Activated CD4-positive, alpha-beta memory T cell treated with anti-CD3 and anti-CD28 coated beads for 36 hours (primary cell): ENCODE measurements at regions not wholly inside any gene's neighbourhood (a gene's known extent, or its start where the extent isn't known, plus 50 kb on each side); places are given as distances from the start of the nearest gene placed in this dataset.

ENCODE experiments used
- CTCF ChIA-PET: fragments of 350-600 bp; sonication (Branson Sonifier 250); formaldehyde crosslinking; loops from one replicate; lab custom pipeline; 2021; ENCODE audit warnings: antibody characterized with exemption, inconsistent platforms; lab: Charles Lee
- POLR2A ChIA-PET: fragments of 350-600 bp; sonication (Branson Sonifier 250); formaldehyde crosslinking; loops from one replicate; lab custom pipeline; 2021; ENCODE audit warnings: antibody characterized with exemption; lab: Charles Lee
- DNase-seq: peaks from one replicate; pipeline ENCODE4 v3.0.0-alpha.2; 2020
- H3K27ac Mint-ChIP-seq: one replicate; pipeline ENCODE4 v1.8.0; 2021; ENCODE audit warnings: mixed read lengths
- H3K27me3 Mint-ChIP-seq: one replicate; pipeline ENCODE4 v1.8.0; 2021; ENCODE audit warnings: mixed read lengths
- H3K36me3 Mint-ChIP-seq: one replicate; pipeline ENCODE4 v1.8.0; 2021; ENCODE audit warnings: mixed read lengths
- H3K4me1 Mint-ChIP-seq: one replicate; pipeline ENCODE4 v1.8.0; 2021; ENCODE audit warnings: low read depth, mixed read lengths
- H3K4me3 Mint-ChIP-seq: one replicate; pipeline ENCODE4 v1.8.0; 2021; ENCODE audit warnings: mild to moderate bottlenecking, mixed read lengths
- H3K9me3 Mint-ChIP-seq: one replicate; pipeline ENCODE4 v1.8.0; 2021; ENCODE audit warnings: mixed read lengths
- intact Hi-C: fragments of 100-400 bp; cut with micrococcal nuclease; formaldehyde crosslinking; loops from one replicate; pipeline ENCODE4 v1.15.1; 2023

DNA sequence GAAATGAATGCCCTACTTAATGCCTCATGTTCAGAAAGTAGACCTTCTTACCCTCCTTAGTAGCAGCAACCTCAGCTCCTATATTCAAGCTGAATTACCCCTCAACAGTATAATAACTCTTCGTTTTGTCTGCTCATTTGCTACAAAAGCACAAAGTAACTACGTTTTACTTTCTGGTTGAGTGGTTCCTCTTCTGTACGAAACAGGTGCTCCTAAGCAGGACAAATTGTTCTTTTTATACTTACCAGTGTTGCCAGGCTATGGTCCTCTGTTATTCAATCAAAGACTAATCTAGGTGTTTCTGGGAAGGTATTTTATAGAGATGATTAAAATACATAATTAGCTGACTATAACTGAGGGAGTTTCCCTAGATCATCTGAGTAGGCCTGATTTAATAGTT lies 484.2 kb upstream of the ADAMTS5 start:
- Mint-ChIP-seq H3K9me3 (no peaks in the 10 kb centered on the region), H3K27me3 (no peaks in the 10 kb centered on the region), H3K27ac (no peak overlapping the region), H3K36me3 (no peaks in the 10 kb centered on the region), H3K4me1 (no peaks in the 10 kb centered on the region), H3K4me3 (no peak overlapping the region)
- intact Hi-C loops = no loop called here
- no peak for DNase-seq
- CTCF ChIA-PET = no interaction called here
- POLR2A ChIA-PET = no interaction called here

DNA sequence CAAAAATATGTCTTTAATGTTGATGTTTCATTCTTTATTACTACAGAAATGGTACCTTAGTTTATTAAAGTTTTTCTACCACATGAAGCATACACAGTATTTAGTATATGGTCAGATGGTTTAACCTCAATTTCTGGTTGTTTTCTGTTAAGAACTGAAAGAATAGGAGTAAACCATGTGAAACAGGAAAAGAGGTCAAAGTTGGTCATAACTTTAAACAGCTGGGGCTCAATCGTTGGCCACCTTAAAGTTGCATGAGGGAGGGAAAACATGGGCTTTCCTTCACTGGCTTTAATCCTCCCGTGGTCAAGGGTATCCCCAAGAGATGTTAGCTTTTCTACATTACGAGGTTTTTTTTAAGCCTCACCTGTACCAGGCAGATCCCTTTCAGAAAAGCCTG lies 483.3 kb upstream of the ADAMTS5 start:
- POLR2A ChIA-PET = no interaction called here
- Mint-ChIP-seq H3K27ac (no peak overlapping the region), H3K27me3 (no peaks in the 10 kb centered on the region), H3K4me1 (no peaks in the 10 kb centered on the region), H3K36me3 (no peaks in the 10 kb centered on the region), H3K4me3 (no peak overlapping the region), H3K9me3 (peaks cover 1% of the 10 kb centered on the region)
- intact Hi-C loops = no loop called here
- CTCF ChIA-PET = no interaction called here
- DNase-seq = no peak

DNA sequence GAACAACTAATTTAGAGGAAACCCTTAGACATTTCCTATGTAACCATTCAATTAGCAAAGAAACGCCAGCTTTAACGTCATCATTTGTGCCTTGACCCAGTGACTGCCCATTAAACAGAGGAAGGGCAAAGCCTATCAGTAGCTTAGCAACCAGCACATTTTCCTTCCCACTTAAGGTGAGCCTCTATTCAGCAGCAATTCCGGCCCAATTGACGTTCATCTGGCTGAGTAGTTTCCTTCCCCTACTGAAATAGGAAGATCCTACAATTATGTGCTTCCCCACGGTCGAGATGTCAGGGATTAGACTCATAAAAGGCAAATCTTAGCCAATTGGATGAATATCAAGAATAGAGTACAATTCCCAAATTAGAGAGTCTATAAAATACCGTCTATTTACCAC lies 482.1 kb upstream of the ADAMTS5 start:
- Mint-ChIP-seq H3K4me3 (no peak overlapping the region), H3K27me3 (no peaks in the 10 kb centered on the region), H3K36me3 (no peaks in the 10 kb centered on the region), H3K27ac (no peak overlapping the region), H3K9me3 (peaks cover 5% of the 10 kb centered on the region), H3K4me1 (no peaks in the 10 kb centered on the region)
- no peak for DNase-seq
- ChIA-PET CTCF (no interaction called here), POLR2A (no interaction called here)
- intact Hi-C loops = no loop called here

DNA sequence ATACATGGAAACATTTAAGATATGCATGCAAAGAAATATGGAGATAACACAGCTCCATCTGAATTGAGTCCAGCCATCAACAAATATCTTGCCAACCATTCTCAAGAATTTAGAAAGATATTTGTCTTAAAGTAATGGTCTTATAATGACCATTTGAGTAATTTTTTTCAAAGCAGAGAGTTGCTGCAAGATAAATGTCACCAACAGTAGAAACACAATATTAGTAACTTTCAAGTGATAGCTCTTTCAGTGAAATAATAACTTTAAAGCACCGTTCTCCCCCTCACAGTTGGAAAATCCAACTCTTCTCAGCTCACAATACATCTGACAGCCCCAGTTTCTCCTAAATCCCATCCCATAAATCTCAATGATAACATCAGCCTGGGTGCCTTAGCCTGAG lies 481.0 kb upstream of the ADAMTS5 start:
- Mint-ChIP-seq H3K9me3 (peaks cover 6% of the 10 kb centered on the region), H3K4me1 (no peaks in the 10 kb centered on the region), H3K27me3 (no peaks in the 10 kb centered on the region), H3K36me3 (no peaks in the 10 kb centered on the region), H3K27ac (no peak overlapping the region), H3K4me3 (no peak overlapping the region)
- ChIA-PET CTCF (no interaction called here), POLR2A (no interaction called here)
- no peak for DNase-seq
- intact Hi-C loops = no loop called here

DNA sequence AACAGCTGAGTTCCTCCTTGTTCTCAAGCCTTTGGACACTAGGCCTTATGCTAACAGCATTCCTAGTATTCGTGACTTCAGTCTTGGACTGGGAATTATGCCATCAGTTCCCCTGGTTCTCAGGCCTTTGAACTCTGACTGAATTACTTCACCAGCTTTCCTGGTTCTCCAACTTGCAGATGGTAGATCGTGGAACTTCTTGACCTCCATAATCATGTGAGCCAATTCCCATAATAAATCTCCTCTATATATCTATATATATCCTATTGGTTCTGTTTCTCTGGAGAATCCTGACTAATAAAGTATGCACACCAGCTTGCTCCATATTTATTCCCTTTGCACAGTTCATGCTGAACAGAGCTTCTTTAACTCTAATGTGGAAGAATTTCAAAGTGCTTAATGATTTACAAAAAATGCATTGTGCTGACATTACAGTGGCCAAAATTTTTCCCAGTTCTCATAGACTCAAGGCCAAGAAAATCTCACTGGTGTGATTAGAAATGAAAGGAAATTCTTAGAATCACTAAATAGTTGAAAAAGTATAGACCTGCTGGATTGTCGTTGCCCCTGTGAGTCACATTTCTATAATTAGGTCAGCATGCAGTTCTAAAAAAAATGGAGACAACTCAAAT lies 462.9 kb upstream of the ADAMTS5 start:
- no peak for DNase-seq
- Mint-ChIP-seq H3K4me3 (no peak overlapping the region), H3K27ac (no peak overlapping the region), H3K9me3 (peaks cover 10% of the 10 kb centered on the region), H3K4me1 (no peaks in the 10 kb centered on the region), H3K36me3 (no peaks in the 10 kb centered on the region), H3K27me3 (no peaks in the 10 kb centered on the region)
- CTCF ChIA-PET = no interaction called here
- POLR2A ChIA-PET = no interaction called here
- intact Hi-C loops = no loop called here

DNA sequence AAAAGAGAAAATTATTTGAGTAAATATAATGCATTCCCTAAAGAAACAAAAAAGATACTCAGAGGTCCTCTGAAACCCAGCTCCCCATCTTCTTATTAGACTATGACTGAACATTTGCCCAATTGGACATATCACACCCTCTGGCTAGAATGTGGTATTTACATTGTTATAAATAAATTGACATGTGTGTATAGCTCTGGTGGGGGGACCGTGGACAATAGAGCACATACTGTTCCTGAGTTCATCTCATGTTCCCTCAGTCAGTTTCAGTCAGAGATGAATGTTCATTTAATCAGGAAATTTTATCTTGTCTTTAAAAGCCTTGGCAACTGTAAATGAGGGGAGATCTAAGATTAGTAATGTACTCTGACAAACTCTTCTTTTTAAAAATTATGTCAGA lies 459.3 kb upstream of the ADAMTS5 start:
- DNase-seq = no peak
- ChIA-PET CTCF (no interaction called here), POLR2A (no interaction called here)
- intact Hi-C loops = no loop called here
- no peaks in the 10 kb centered on the region for H3K4me1 Mint-ChIP-seq
- no peaks in the 10 kb centered on the region for H3K27me3 Mint-ChIP-seq
- H3K4me3 Mint-ChIP-seq = no peak overlapping the region
- no peak overlapping the region for H3K27ac Mint-ChIP-seq
- no peaks in the 10 kb centered on the region for H3K36me3 Mint-ChIP-seq
- H3K9me3 Mint-ChIP-seq = peaks cover 12% of the 10 kb centered on the region

DNA sequence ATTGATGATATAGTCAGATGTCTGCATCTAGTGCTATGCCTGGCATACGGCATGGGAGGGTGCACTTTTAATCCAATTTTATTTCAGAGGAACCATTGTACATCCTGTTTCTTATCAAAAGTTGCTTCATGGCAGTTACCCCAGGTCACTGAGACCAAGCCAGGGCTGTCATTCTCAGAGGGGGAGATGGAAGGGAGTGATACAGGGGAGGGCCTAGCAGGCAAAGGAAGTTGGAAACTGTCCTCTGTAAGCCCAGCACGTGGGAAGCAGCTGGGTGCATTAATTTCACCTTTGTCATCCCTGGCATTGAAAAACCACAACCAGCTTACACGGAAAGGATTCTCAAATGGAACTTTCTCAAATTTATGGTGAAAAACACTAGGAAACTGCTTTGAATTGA lies 458.7 kb upstream of the ADAMTS5 start:
- Mint-ChIP-seq H3K27me3 (no peaks in the 10 kb centered on the region), H3K9me3 (peaks cover 6% of the 10 kb centered on the region), H3K36me3 (no peaks in the 10 kb centered on the region), H3K4me1 (no peaks in the 10 kb centered on the region), H3K4me3 (no peak overlapping the region), H3K27ac (no peak overlapping the region)
- DNase-seq = no peak
- ChIA-PET POLR2A (no interaction called here), CTCF (no interaction called here)
- intact Hi-C loops = no loop called here

DNA sequence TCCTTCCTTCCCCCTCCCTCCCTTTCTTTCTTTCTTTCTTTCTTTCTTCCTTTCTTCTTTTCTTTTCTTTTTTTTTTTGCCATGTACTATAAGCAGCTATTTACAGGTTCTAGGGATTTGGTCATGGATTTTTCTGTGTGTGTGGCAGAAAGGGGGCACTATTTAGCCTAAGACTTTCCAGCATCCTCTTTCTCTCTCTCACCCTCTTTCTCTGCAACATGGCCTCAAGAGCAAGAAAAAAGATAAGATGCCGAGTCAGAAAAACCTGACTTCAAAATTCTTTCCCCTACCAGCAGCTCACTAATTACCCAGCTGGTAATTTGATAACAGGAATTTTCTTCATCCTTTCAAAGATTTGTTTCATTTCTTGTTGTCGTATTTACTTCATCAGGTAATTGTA lies 458.3 kb upstream of the ADAMTS5 start:
- no peaks in the 10 kb centered on the region for H3K27me3 Mint-ChIP-seq
- POLR2A ChIA-PET = no interaction called here
- no peak overlapping the region for H3K4me3 Mint-ChIP-seq
- no peaks in the 10 kb centered on the region for H3K4me1 Mint-ChIP-seq
- H3K9me3 Mint-ChIP-seq = peaks cover 6% of the 10 kb centered on the region
- DNase-seq = no peak
- H3K27ac Mint-ChIP-seq = no peak overlapping the region
- intact Hi-C loops = no loop called here
- no peaks in the 10 kb centered on the region for H3K36me3 Mint-ChIP-seq
- CTCF ChIA-PET = no interaction called here

DNA sequence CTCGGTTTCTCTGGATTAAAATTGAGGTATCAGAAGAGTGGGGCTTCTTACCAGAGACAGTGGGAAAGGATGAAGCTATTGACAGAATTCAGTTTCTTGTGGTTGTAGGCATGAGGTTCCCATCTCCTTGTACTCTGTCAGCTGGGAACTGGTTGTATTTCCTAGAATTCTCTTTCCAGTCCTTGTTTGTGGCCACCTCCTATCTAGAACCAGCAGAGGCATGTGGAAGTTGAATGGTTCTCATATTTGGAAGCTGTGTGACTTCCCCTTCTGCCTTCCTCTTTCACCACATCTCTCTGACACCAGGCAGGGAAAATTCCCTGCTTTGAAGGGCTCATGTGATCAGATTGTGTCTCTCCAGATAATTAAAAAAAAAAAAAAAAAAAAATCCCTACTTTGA lies 457.7 kb upstream of the ADAMTS5 start:
- Mint-ChIP-seq H3K36me3 (no peaks in the 10 kb centered on the region), H3K4me1 (no peaks in the 10 kb centered on the region), H3K27me3 (no peaks in the 10 kb centered on the region), H3K9me3 (peaks cover 8% of the 10 kb centered on the region), H3K4me3 (no peak overlapping the region), H3K27ac (no peak overlapping the region)
- ChIA-PET CTCF (no interaction called here), POLR2A (no interaction called here)
- intact Hi-C loops = no loop called here
- DNase-seq = no peak

DNA sequence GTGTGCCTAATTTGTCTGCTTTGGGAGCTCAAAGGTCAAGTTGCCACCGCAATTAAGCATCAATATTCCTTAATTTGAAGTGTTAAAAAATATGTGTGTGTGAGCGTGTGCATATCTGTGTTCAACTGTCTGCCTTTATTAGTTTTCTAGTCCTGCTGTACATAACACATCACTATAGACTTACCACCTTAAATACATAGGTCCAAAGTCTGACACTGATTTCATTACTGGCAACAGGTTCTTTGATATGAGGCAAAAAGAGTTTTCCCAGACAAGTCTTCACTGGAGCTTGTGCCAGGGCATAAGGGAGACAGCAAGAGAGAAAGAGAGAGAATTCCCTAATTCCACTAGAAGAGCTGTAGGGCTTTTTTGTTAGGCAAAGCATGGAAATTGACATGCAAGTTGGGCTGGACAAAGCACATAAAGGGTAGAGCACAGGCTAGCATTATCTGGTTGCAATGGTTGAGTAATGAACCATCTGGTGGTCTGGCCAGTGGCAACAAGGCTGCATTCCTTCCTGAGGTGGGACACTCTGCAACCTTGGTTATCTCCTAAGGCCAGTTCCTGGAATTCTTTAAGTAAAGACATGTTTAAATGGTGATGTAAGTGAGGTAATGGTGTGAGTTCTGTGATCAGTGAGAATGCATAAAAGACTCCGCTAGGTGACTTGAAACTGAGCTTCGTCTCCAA lies 457.2 kb upstream of the ADAMTS5 start:
- POLR2A ChIA-PET = no interaction called here
- Mint-ChIP-seq H3K4me3 (no peak overlapping the region), H3K36me3 (no peaks in the 10 kb centered on the region), H3K9me3 (peaks cover 8% of the 10 kb centered on the region), H3K27ac (no peak overlapping the region), H3K4me1 (no peaks in the 10 kb centered on the region), H3K27me3 (no peaks in the 10 kb centered on the region)
- CTCF ChIA-PET = no interaction called here
- DNase-seq = no peak
- intact Hi-C loops = no loop called here

DNA sequence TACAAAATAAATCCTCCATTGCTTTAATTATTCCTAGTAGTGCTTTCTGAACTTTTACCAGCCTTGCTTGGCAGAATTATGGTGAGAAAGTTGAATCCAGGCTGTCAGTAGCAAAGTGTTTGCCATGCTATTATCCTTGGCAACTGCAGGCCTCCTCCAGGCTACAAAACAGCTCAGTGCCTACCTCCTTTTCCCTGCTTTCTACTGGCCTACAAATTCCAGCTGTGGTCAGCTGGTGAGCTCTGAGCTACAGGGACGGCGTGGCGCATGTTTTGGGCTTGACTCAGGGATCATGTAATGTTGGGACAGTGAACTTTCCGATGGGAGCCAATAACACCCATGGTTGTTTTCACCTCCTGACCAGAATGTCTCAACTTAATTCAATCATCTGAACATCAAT lies 456.1 kb upstream of the ADAMTS5 start:
- no peak overlapping the region for H3K27ac Mint-ChIP-seq
- intact Hi-C loops = no loop called here
- DNase-seq = no peak
- H3K4me3 Mint-ChIP-seq = no peak overlapping the region
- peaks cover 5% of the 10 kb centered on the region for H3K9me3 Mint-ChIP-seq
- H3K27me3 Mint-ChIP-seq = no peaks in the 10 kb centered on the region
- ChIA-PET POLR2A (no interaction called here), CTCF (no interaction called here)
- H3K36me3 Mint-ChIP-seq = no peaks in the 10 kb centered on the region
- no peaks in the 10 kb centered on the region for H3K4me1 Mint-ChIP-seq

DNA sequence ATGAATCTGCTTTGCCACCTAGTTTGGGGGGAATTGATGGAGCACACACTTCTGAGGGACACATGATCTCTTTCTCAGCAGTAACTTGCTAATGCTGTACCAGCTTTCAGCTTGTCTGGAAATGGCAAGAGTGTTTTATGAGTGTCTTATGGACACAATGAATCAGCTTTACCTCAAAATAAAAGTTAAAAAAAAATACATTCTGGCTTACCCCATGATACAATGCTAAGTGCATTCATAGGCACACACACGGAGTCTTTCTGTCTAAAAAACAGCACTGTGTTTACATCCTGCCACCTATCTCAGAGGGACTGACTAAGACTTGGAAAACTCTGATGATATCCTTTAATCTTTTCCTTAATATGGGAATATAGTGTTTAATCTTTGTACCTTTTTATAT lies 455.5 kb upstream of the ADAMTS5 start:
- POLR2A ChIA-PET = no interaction called here
- CTCF ChIA-PET = no interaction called here
- Mint-ChIP-seq H3K4me1 (no peaks in the 10 kb centered on the region), H3K4me3 (no peak overlapping the region), H3K27me3 (no peaks in the 10 kb centered on the region), H3K9me3 (peaks cover 5% of the 10 kb centered on the region), H3K36me3 (no peaks in the 10 kb centered on the region), H3K27ac (no peak overlapping the region)
- DNase-seq = no peak
- intact Hi-C loops = no loop called here

DNA sequence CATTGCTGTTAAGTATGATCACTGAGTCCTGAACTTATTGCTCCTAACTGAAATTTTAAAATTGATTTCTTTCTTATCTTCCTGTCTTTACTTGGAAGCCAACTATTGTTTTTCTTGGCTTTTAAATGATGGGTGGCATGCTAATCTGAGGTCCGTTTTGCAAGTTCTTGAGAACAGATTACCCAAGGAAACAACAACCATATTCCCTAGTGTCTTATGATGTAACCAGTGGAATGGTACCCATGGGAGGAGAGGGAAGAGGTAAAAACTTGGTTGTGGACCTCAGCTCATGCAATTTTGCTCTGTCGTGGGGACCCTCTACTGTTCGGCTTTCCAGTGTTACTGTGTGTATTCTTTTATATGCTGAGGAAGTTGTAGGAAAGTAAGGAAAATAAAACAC lies 454.8 kb upstream of the ADAMTS5 start:
- intact Hi-C loops = no loop called here
- no peaks in the 10 kb centered on the region for H3K27me3 Mint-ChIP-seq
- peaks cover 5% of the 10 kb centered on the region for H3K9me3 Mint-ChIP-seq
- CTCF ChIA-PET = no interaction called here
- H3K36me3 Mint-ChIP-seq = no peaks in the 10 kb centered on the region
- DNase-seq = no peak
- H3K27ac Mint-ChIP-seq = no peak overlapping the region
- POLR2A ChIA-PET = no interaction called here
- H3K4me3 Mint-ChIP-seq = no peak overlapping the region
- no peaks in the 10 kb centered on the region for H3K4me1 Mint-ChIP-seq
